HG02981 (cell line): ENCODE measurements at regions not wholly inside any gene's neighbourhood (a gene's known extent, or its start where the extent isn't known, plus 50 kb on each side); places are given as distances from the start of the nearest gene placed in this dataset.

Experiments used
- ATAC-seq: cut with Tn5 transposase; IDR thresholded peaks from one replicate; pipeline ENCODE4 v1.9.1; 2021; ENCODE audit warnings: mild to moderate bottlenecking, moderate library complexity; ENCODE audit not compliant: unreplicated experiment

GRCh38 chr4:171759274-171759673, 53.9 kb upstream of the GALNTL6 start:
- no peak for ATAC-seq

GRCh38 chr4:171751538-171751937, 61.7 kb upstream of the GALNTL6 start:
- ATAC-seq, result no peak

- no peak for ATAC-seq
Observed at GRCh38 chr4:171746418-171746817, 66.8 kb upstream of the GALNTL6 start.

- no peak for ATAC-seq
Observed at GRCh38 chr4:171742436-171742835, 70.8 kb upstream of the GALNTL6 start.

GRCh38 chr4:171727185-171727584, 86.0 kb upstream of the GALNTL6 start:
- ATAC-seq, result no peak

- no peak for ATAC-seq
Observed at GRCh38 chr4:171721937-171722336, 91.3 kb upstream of the GALNTL6 start.

- no peak for ATAC-seq
Observed at GRCh38 chr4:171719691-171720090, 93.5 kb upstream of the GALNTL6 start.

- ATAC-seq, result no peak
Observed at GRCh38 chr4:171718665-171719064, 94.5 kb upstream of the GALNTL6 start.

- no peak for ATAC-seq
Observed at GRCh38 chr4:171718069-171718468, 95.1 kb upstream of the GALNTL6 start.

GRCh38 chr4:171717231-171717741, 95.9 kb upstream of the GALNTL6 start:
- no peak for ATAC-seq

GRCh38 chr4:171715973-171716372, 97.2 kb upstream of the GALNTL6 start:
- ATAC-seq, result no peak

- no peak for ATAC-seq
Observed at GRCh38 chr4:171714791-171715454, 98.3 kb upstream of the GALNTL6 start.

- ATAC-seq, result no peak
Observed at GRCh38 chr4:171710743-171711142, 102.5 kb upstream of the GALNTL6 start.

- peak; percentile 99 for ATAC-seq
Observed at GRCh38 chr4:171676555-171677215, 136.5 kb upstream of the GALNTL6 start.

GRCh38 chr4:171674781-171675180, 138.4 kb upstream of the GALNTL6 start:
- ATAC-seq, result no peak

GRCh38 chr4:171668403-171668802, 144.8 kb upstream of the GALNTL6 start:
- ATAC-seq, result no peak

GRCh38 chr4:171667906-171668305, 145.3 kb upstream of the GALNTL6 start:
- ATAC-seq, result no peak

- ATAC-seq, result no peak
Observed at GRCh38 chr4:171651071-171651470, 162.1 kb upstream of the GALNTL6 start.

- peak; percentile 66 for ATAC-seq
Observed at GRCh38 chr4:171650543-171650942, 162.7 kb upstream of the GALNTL6 start.

GRCh38 chr4:171648926-171649325, 164.3 kb upstream of the GALNTL6 start:
- ATAC-seq, result no peak

- ATAC-seq, result no peak
Observed at GRCh38 chr4:171646984-171647383, 166.2 kb upstream of the GALNTL6 start.

GRCh38 chr4:171644430-171645057, 168.7 kb upstream of the GALNTL6 start:
- peak; percentile 89 for ATAC-seq
